ENCODE measurements at regions not wholly inside any gene's neighbourhood (a gene's known extent, or its start where the extent isn't known, plus 50 kb on each side); places are given as distances from the start of the nearest gene placed in this dataset.

GRCh38 chr13:40344270-40345148 lies 321.9 kb downstream of the FOXO1 start:
- peaks cover 7 to 23% (median 12%) of the 10 kb centered on the region in 3 donors for H3K4me1 ChIP-seq
- WGBS, 2 donors = 62 to 64% methylated on average over 11 of the region's 11 CpGs
- H3K9me3 ChIP-seq = no peaks in the 10 kb centered on the region
- no peaks in the 10 kb centered on the region for H3K27me3 ChIP-seq
- intact Hi-C loops (cut with DNase I) = loop anchor here in 1 of 3 donors (10.0 kb wide), 1 partner anchor 270 kb away; no protein-coding TSS in a partner anchor
- H3K36me3 ChIP-seq = no peaks in the 10 kb centered on the region
- no peak overlapping the region for H3K4me3 ChIP-seq
- peak overlapping the region in 1 of 4 donors; percentile 0 for H3K27ac ChIP-seq
- no peak for TF ChIP-seq CTCF (IDR thresholded peaks at IDR 0.05)
- FAIRE-seq = no peak
- no peak for DNase-seq
- ATAC-seq = peak in 2 of 4 donors; percentile 20 to 28

- Histone ChIP-seq H3K4me3 (no peak overlapping the region), H3K27me3 (no peaks in the 10 kb centered on the region), H3K4me1 (peaks cover 7 to 23% (median 10%) of the 10 kb centered on the region in 3 donors), H3K27ac (no peak overlapping the region), H3K9me3 (no peaks in the 10 kb centered on the region), H3K36me3 (no peaks in the 10 kb centered on the region)
- no peak for TF ChIP-seq CTCF (IDR thresholded peaks at IDR 0.05)
- DNase-seq = no peak
- ATAC-seq = no peak
- 96 to 97% methylated on average over 2 of the region's 2 CpGs for WGBS, 2 donors
- FAIRE-seq = no peak
- intact Hi-C loops (cut with DNase I) = loop anchor here in 1 of 3 donors (10.0 kb wide), 1 partner anchor 270 kb away; no protein-coding TSS in a partner anchor
These were observed 321.3 kb downstream of the FOXO1 start for GRCh38 chr13:40345149-40345514.

- Histone ChIP-seq H3K36me3 (no peaks in the 10 kb centered on the region), H3K4me3 (no peak overlapping the region), H3K9me3 (no peaks in the 10 kb centered on the region), H3K4me1 (peaks cover 6 to 20% (median 7%) of the 10 kb centered on the region in 3 donors), H3K27ac (peak overlapping the region in 1 of 4 donors; percentile 20), H3K27me3 (no peaks in the 10 kb centered on the region)
- DNase-seq (peak in 1 of 6 donors; percentile 58), FAIRE-seq (no peak), ATAC-seq (peak in 3 of 4 donors; percentile 15 to 52 (median 35))
- TF ChIP-seq CTCF (IDR thresholded peaks at IDR 0.05) = no peak
- WGBS, 2 donors = 51 to 55% methylated on average over 12 of the region's 12 CpGs
- intact Hi-C loops (cut with DNase I) = loop anchor here in 1 of 3 donors (10.0 kb wide), 1 partner anchor 271 kb away; no protein-coding TSS in a partner anchor
These were observed 320.6 kb downstream of the FOXO1 start for GRCh38 chr13:40345654-40346372.

- intact Hi-C loops (cut with DNase I) = loop anchor here in 1 of 3 donors (10.0 kb wide), 1 partner anchor 272 kb away; no protein-coding TSS in a partner anchor
- no peak for DNase-seq
- Histone ChIP-seq H3K36me3 (no peaks in the 10 kb centered on the region), H3K9me3 (no peaks in the 10 kb centered on the region), H3K4me1 (peaks cover 6 to 14% (median 7%) of the 10 kb centered on the region in 3 donors), H3K4me3 (no peak overlapping the region), H3K27me3 (no peaks in the 10 kb centered on the region), H3K27ac (peak overlapping the region in 1 of 4 donors; percentile 20)
- no peak for ATAC-seq
- 89% methylated on average over 2 of the region's 2 CpGs for WGBS, 2 donors
- FAIRE-seq = no peak
- TF ChIP-seq CTCF (IDR thresholded peaks at IDR 0.05) = no peak
These were observed 319.8 kb downstream of the FOXO1 start for GRCh38 chr13:40346592-40346991.

All from pancreas (tissue), 10 donors.